ENCODE measurements at regions not wholly inside any gene's neighbourhood (a gene's known extent, or its start where the extent isn't known, plus 50 kb on each side); places are given as distances from the start of the nearest gene placed in this dataset.
A peak's percentile ranks its signal among the peaks of the same experiment; 100 is the strongest.
"Not testable (repeated sequence)": the region's sequence is repeated elsewhere in the genome, so short reads cannot be mapped to it uniquely, and the experiment has no call there.

- DNase-seq: no peak
Measured at GRCh38 chr10:114872519-114873087, 51.0 kb downstream of the FHIP2A start.

- peak; percentile 40 for DNase-seq
Measured at GRCh38 chr10:114874827-114875411, 53.3 kb downstream of the FHIP2A start.

GRCh38 chr10:114875590-114876081 lies 54.1 kb downstream of the FHIP2A start:
- DNase-seq: not testable (repeated sequence)

- DNase-seq: no peak
Measured at GRCh38 chr10:114876169-114876568, 54.6 kb downstream of the FHIP2A start.

GRCh38 chr10:114876602-114877300 lies 55.2 kb downstream of the FHIP2A start:
- DNase-seq: peak; percentile 49

GRCh38 chr10:114877301-114877644 lies 55.7 kb downstream of the FHIP2A start:
- DNase-seq: no peak

- no peak for DNase-seq
Measured at GRCh38 chr10:114879093-114879492, 57.5 kb downstream of the FHIP2A start.

- no peak for DNase-seq
Measured at GRCh38 chr10:114879541-114880158, 58.1 kb downstream of the FHIP2A start.

GRCh38 chr10:114881417-114881816 lies 56.6 kb upstream of the TRUB1 start:
- DNase-seq: peak; percentile 67

GRCh38 chr10:114881901-114882300 lies 56.1 kb upstream of the TRUB1 start:
- peak; percentile 65 for DNase-seq

GRCh38 chr10:114885443-114885842 lies 52.6 kb upstream of the TRUB1 start:
- no peak for DNase-seq
